Testis (tissue), 2 donors: ENCODE measurements at regions not wholly inside any gene's neighbourhood (a gene's known extent, or its start where the extent isn't known, plus 50 kb on each side); places are given as distances from the start of the nearest gene placed in this dataset.

Source experiments
- DNase-seq: peaks from one replicate; pipeline ENCODE4 v3.0.0-alpha.2; 2019
- H3K27ac ChIP-seq, 2 donors: fragments of 200-600 bp; sonication (generic); one replicate each; pipeline ENCODE4 v1.5.1; 2019
- H3K27me3 ChIP-seq: fragments of 200-600 bp; sonication (generic); one replicate; pipeline ENCODE4 v1.5.1; 2019
- H3K36me3 ChIP-seq: fragments of 200-600 bp; sonication (generic); one replicate; pipeline ENCODE4 v1.5.1; 2017; ENCODE audit warnings: low read depth; ENCODE audit errors: missing control alignments
- H3K4me1 ChIP-seq: fragments of 200-600 bp; sonication (generic); one replicate; pipeline ENCODE4 v1.5.1; 2019
- H3K4me3 ChIP-seq, 2 donors: fragments of 200-600 bp; sonication (generic); one replicate each; pipeline ENCODE4 v1.5.1; 2017 to 2019
- H3K9me3 ChIP-seq: fragments of 200-600 bp; sonication (generic); one replicate; pipeline ENCODE4 v1.5.1; 2017
- CTCF ChIP-seq, 3 experiments: fragments of 450-650 bp in 2 of 3; fragments of 200-600 bp in 1 of 3; sonication (generic) in 1 of 3; IDR thresholded peaks; one replicate each; pipeline ENCODE4 v1.5.1; 2016 to 2019; ENCODE audit warnings: antibody characterized with exemption in 3 of 3, mild to moderate bottlenecking in 2 of 3, moderate library complexity in 1 of 3
- POLR2A ChIP-seq: fragments of 450-650 bp; IDR thresholded peaks from one replicate; pipeline ENCODE4 v1.6.1; 2017; ENCODE audit warnings: antibody characterized with exemption, mild to moderate bottlenecking, moderate library complexity
- whole genome bisulfite sequencing, 2 donors: methylation state at CpG; one replicate each; pipeline ENCODE4 v1.1.5; 2018; 5-methylcytosine and 5-hydroxymethylcytosine counted together
- intact Hi-C: fragments of 100-400 bp; cut with DNase I; formaldehyde crosslinking; loops from one replicate; pipeline ENCODE4 v1.15.1; 2023; ENCODE audit warnings: low total_unique reads

GRCh38 chr16:79815049-79815448, 214.5 kb upstream of the MAF start:
- TF ChIP-seq POLR2A, result no peak
- TF ChIP-seq CTCF (IDR thresholded peaks at IDR 0.05), result no peak
- no peaks in the 10 kb centered on the region for H3K4me1 ChIP-seq
- H3K36me3 ChIP-seq, result no peaks in the 10 kb centered on the region
- no peaks in the 10 kb centered on the region for H3K9me3 ChIP-seq
- WGBS, 2 donors, result 59 to 78% methylated on average over 2 of the region's 2 CpGs
- no peak overlapping the region for H3K4me3 ChIP-seq
- H3K27me3 ChIP-seq, result no peaks in the 10 kb centered on the region
- H3K27ac ChIP-seq, result no peak overlapping the region
- intact Hi-C loops, result no loop called here
- DNase-seq, result no peak

DNA sequence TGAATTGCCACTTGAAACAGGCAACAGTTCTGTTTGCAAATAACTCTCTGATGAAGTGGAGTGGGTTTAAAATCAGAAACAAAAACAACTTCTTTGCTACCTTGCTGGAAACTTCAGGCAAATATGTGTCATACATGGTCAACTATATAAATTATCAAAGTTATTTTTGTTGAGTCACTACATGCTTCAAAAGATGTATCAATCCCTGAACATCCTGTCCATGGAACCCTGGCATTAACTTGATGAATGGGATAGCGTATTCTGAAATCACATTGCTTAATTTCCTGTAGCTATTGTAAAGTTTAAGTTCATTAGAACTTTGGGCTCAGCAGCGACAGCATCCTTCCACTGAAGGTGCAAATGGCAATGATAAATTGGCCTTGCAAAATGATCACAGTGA, 213.6 kb upstream of the MAF start:
- H3K36me3 ChIP-seq, result no peaks in the 10 kb centered on the region
- H3K27me3 ChIP-seq, result no peaks in the 10 kb centered on the region
- intact Hi-C loops, result no loop called here
- no peak overlapping the region for H3K27ac ChIP-seq
- 90 to 98% methylated on average over 2 of the region's 2 CpGs for WGBS, 2 donors
- TF ChIP-seq POLR2A, result no peak
- TF ChIP-seq CTCF (IDR thresholded peaks at IDR 0.05), result no peak
- no peaks in the 10 kb centered on the region for H3K9me3 ChIP-seq
- no peak overlapping the region for H3K4me3 ChIP-seq
- no peak for DNase-seq
- no peaks in the 10 kb centered on the region for H3K4me1 ChIP-seq

DNA sequence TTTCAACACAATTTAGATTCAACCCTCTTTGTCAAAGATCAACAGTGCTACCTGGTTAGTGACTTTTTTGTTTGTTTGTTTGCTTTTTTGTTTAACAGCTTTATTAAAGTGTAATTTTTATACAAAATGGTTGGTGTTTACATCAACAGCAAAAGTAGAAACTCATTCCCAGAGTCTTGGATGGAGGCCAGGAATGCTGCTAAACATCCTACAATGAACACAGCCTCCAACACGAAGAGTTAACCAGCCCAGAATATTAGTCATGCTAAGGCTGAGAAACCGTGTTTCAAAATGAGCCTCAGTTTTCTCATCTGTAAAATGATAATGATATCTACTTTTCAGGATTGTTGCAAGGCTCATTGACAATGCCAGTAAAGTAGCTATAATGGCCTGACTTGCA, 211.0 kb upstream of the MAF start:
- no peaks in the 10 kb centered on the region for H3K36me3 ChIP-seq
- H3K27ac ChIP-seq, result no peak overlapping the region
- H3K9me3 ChIP-seq, result no peaks in the 10 kb centered on the region
- WGBS, 2 donors, result 62 to 73% methylated on average over 2 of the region's 2 CpGs
- no peak for TF ChIP-seq POLR2A
- no peak for TF ChIP-seq CTCF (IDR thresholded peaks at IDR 0.05)
- H3K4me3 ChIP-seq, result no peak overlapping the region
- no peaks in the 10 kb centered on the region for H3K27me3 ChIP-seq
- intact Hi-C loops, result no loop called here
- H3K4me1 ChIP-seq, result no peaks in the 10 kb centered on the region
- DNase-seq, result no peak

DNA sequence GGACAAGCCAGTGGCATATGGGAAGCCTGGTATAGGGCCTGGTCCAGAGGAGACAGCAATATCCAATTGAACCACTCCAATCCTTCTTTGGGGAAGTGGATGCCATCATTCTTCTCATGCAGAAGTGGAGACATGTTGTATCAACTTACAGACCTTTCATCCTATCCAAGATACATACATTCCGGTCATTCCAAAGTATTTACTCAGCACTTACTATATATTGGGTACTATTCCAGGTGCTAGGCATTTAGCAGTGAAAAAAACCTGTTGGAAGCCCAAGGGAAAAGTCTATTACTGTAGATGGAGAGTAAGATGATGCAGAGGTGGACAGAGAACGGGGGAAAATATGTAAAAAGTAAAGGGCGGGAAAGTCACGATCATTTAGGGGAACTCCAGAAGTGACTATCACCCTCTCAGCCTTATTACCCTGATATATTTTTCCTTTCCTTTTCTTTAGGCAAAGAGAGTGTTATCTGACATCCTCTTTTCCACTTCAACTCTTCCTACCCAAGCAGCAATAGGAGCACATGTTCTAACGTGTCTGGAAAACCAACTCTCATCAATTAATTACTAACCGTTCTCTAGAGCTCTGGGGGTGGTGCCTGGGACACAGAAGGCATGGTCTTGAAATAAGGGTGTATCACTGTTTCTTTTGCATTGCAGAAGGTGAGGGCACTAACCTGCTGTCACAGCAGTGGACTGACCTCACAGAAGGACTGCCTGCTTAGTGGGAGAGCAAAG, 210.1 kb upstream of the MAF start:
- H3K36me3 ChIP-seq, result no peaks in the 10 kb centered on the region
- WGBS, 2 donors, result 70 to 85% methylated on average over 6 of the region's 6 CpGs
- no peak for DNase-seq
- H3K27ac ChIP-seq, result no peak overlapping the region
- no peaks in the 10 kb centered on the region for H3K4me1 ChIP-seq
- H3K27me3 ChIP-seq, result no peaks in the 10 kb centered on the region
- H3K9me3 ChIP-seq, result no peaks in the 10 kb centered on the region
- H3K4me3 ChIP-seq, result no peak overlapping the region
- no peak for TF ChIP-seq POLR2A
- intact Hi-C loops, result no loop called here

DNA sequence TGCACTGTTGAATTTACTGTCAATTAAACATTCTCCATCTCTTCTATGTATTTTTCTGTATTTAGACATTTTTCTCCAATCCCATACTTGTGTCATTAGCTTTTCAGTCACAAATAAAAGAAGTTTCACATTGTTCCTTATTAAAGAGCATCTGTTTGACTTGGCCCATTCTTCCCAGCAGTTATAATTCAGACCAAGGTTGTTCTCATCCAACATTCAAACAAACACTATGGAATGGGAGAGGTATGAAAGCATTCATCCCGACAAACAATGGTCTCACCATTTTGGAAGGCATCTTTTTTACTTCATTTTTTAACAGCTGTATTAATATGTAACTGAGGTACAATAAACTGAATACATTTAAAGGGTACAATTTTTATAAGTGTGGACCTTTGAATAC, 208.8 kb upstream of the MAF start:
- 62 to 65% methylated on average over 1 of the region's 1 CpG for WGBS, 2 donors
- no peaks in the 10 kb centered on the region for H3K36me3 ChIP-seq
- no peaks in the 10 kb centered on the region for H3K9me3 ChIP-seq
- H3K4me3 ChIP-seq, result no peak overlapping the region
- DNase-seq, result no peak
- no peak for TF ChIP-seq CTCF (IDR thresholded peaks at IDR 0.05)
- intact Hi-C loops, result no loop called here
- no peak overlapping the region for H3K27ac ChIP-seq
- no peaks in the 10 kb centered on the region for H3K27me3 ChIP-seq
- H3K4me1 ChIP-seq, result no peaks in the 10 kb centered on the region
